ENCODE measurements at regions not wholly inside any gene's neighbourhood (a gene's known extent, or its start where the extent isn't known, plus 50 kb on each side); places are given as distances from the start of the nearest gene placed in this dataset.

GRCh38 chr4:131499141-131499873 is 1649.8 kb upstream of the PCDH10 start:
- TF ChIP-seq EZH2 (IDR thresholded peaks at IDR 0.05): no peak
- TF ChIP-seq POLR2AphosphoS5 (IDR thresholded peaks at IDR 0.05; ENCODE audit: borderline replicate concordance, low read depth, low read length): no peak

All from SK-N-MC (cell line).